HEK293 (cell line): ENCODE measurements at regions not wholly inside any gene's neighbourhood (a gene's known extent, or its start where the extent isn't known, plus 50 kb on each side); places are given as distances from the start of the nearest gene placed in this dataset.

Experiments used
- CTCF ChIA-PET: fragments of 350-600 bp; formaldehyde crosslinking; extraction: SDS; loops from one replicate; lab custom pipeline; 2021; ENCODE audit warnings: antibody characterized with exemption; lab: Yijun Ruan, JAX
- POLR2A ChIA-PET: fragments of 300-600 bp; formaldehyde crosslinking; extraction: SDS; loops from one replicate; lab custom pipeline; 2020; ENCODE audit warnings: antibody characterized with exemption, inconsistent platforms; lab: Yijun Ruan, JAX
- H3K27ac ChIP-seq: fragments of 200-500 bp; sonication (Bioruptor generic); 2 replicates; pipeline ENCODE4 v1.5.1; 2014; ENCODE audit warnings: low read depth, low read length, control low read depth, inconsistent platforms; ENCODE audit errors: extremely low read depth
- H3K36me3 ChIP-seq, 2 experiments: fragments of 200-500 bp in 1 of 2; sonication (Bioruptor generic) in 1 of 2; 1 replicate in 1 of 2; 2 replicates in 1 of 2; pipeline ENCODE4 v1.5.1; 2014 to 2017; ENCODE audit warnings: inconsistent platforms in 2 of 2, low read length in 2 of 2; ENCODE audit not compliant: control insufficient read depth in 2 of 2, insufficient read depth in 1 of 2
- H3K4me1 ChIP-seq: fragments of 200-500 bp; sonication (Bioruptor generic); 2 replicates; pipeline ENCODE4 v1.5.1; 2014; ENCODE audit warnings: mild to moderate bottlenecking, low read length, inconsistent platforms; ENCODE audit not compliant: control insufficient read depth, insufficient read depth
- H3K4me3 ChIP-seq: 2 replicates; pipeline ENCODE4 v1.5.1; 2011; ENCODE audit warnings: low read depth, mild to moderate bottlenecking, control low read depth, low read length, moderate library complexity
- H3K9me3 ChIP-seq: fragments of 200-500 bp; sonication (Bioruptor generic); 2 replicates; pipeline ENCODE4 v1.5.1; 2014; ENCODE audit warnings: low read depth, low read length, inconsistent platforms; ENCODE audit not compliant: control insufficient read depth, insufficient read depth
- BCL6B ChIP-seq: fragments of 450-650 bp; formaldehyde crosslinking; IDR thresholded peaks from 2 replicates; pipeline ENCODE4 v1.5.1; 2017; ENCODE audit warnings: missing biosample characterization, missing genetic modification characterization
- PBX3 ChIP-seq: sonication (generic); formaldehyde crosslinking; IDR thresholded peaks from 2 replicates; pipeline ENCODE4 v1.8.1; 2022; ENCODE audit warnings: mild to moderate bottlenecking, moderate library complexity, missing genetic modification reagents
- PRDM4 ChIP-seq: fragments of 450-650 bp; formaldehyde crosslinking; IDR thresholded peaks from 2 replicates; pipeline ENCODE4 v1.5.1; 2017; ENCODE audit warnings: missing biosample characterization, missing genetic modification characterization
- REST ChIP-seq: fragments of 450-650 bp; formaldehyde crosslinking; IDR thresholded peaks from 2 replicates; pipeline ENCODE4 v1.5.1; 2016; ENCODE audit warnings: missing biosample characterization, missing genetic modification characterization
- SETDB1 ChIP-seq: IDR thresholded peaks from one replicate; pipeline ENCODE4 v1.6.1; 2017; ENCODE audit warnings: mild to moderate bottlenecking, low read length, moderate library complexity, mixed read lengths; ENCODE audit not compliant: insufficient read length
- ZFP41 ChIP-seq: fragments of 450-650 bp; formaldehyde crosslinking; IDR thresholded peaks from 2 replicates; pipeline ENCODE4 v1.5.1; 2016; ENCODE audit warnings: missing biosample characterization, missing genetic modification characterization, borderline replicate concordance
- ZFP69B ChIP-seq: fragments of 450-650 bp; formaldehyde crosslinking; IDR thresholded peaks from 2 replicates; pipeline ENCODE4 v1.5.1; 2016; ENCODE audit warnings: missing biosample characterization, missing genetic modification characterization
- ZNF133 ChIP-seq: fragments of 450-650 bp; formaldehyde crosslinking; IDR thresholded peaks from 2 replicates; pipeline ENCODE4 v1.5.1; 2016; ENCODE audit warnings: missing biosample characterization, missing genetic modification characterization
- ZNF18 ChIP-seq: fragments of 450-650 bp; formaldehyde crosslinking; IDR thresholded peaks from 2 replicates; pipeline ENCODE4 v1.5.1; 2016; ENCODE audit warnings: missing biosample characterization, missing genetic modification characterization
- ZNF184 ChIP-seq: fragments of 450-650 bp; IDR thresholded peaks from 2 replicates; pipeline ENCODE4 v1.5.1; 2018; ENCODE audit warnings: missing biosample characterization, mild to moderate bottlenecking, missing genetic modification characterization
- ZNF214 ChIP-seq: fragments of 450-650 bp; formaldehyde crosslinking; IDR thresholded peaks from 2 replicates; pipeline ENCODE4 v1.5.1; 2017; ENCODE audit warnings: missing biosample characterization, mild to moderate bottlenecking, missing genetic modification characterization, borderline replicate concordance
- ZNF23 ChIP-seq: fragments of 450-650 bp; formaldehyde crosslinking; IDR thresholded peaks from 2 replicates; pipeline ENCODE4 v1.5.1; 2016; ENCODE audit warnings: missing biosample characterization, missing genetic modification characterization, borderline replicate concordance
- ZNF501 ChIP-seq: fragments of 450-650 bp; formaldehyde crosslinking; IDR thresholded peaks from 2 replicates; pipeline ENCODE4 v1.5.1; 2016; ENCODE audit warnings: missing biosample characterization, missing genetic modification characterization
- ZNF585B ChIP-seq: fragments of 450-650 bp; formaldehyde crosslinking; IDR thresholded peaks from 2 replicates; pipeline ENCODE4 v1.5.1; 2016; ENCODE audit warnings: missing biosample characterization, missing genetic modification characterization
- ZNF664 ChIP-seq: fragments of 450-650 bp; formaldehyde crosslinking; IDR thresholded peaks from 2 replicates; pipeline ENCODE4 v1.5.1; 2016; ENCODE audit warnings: missing biosample characterization, missing genetic modification characterization
- ZNF768 ChIP-seq: fragments of 450-650 bp; formaldehyde crosslinking; IDR thresholded peaks from 2 replicates; pipeline ENCODE4 v1.5.1; 2018; ENCODE audit warnings: missing biosample characterization, mild to moderate bottlenecking, missing genetic modification characterization
- ZNF776 ChIP-seq: fragments of 450-650 bp; formaldehyde crosslinking; IDR thresholded peaks from 2 replicates; pipeline ENCODE4 v1.5.0; 2017; ENCODE audit warnings: missing biosample characterization, missing genetic modification characterization, borderline replicate concordance
- TF ChIP-seq, protein P1 (sequence below): fragments of 450-650 bp; formaldehyde crosslinking; IDR thresholded peaks from 2 replicates; pipeline ENCODE4 v1.5.1; 2016; ENCODE audit warnings: missing biosample characterization, missing genetic modification characterization, borderline replicate concordance

- TF ChIP-seq REST (tag by site-specific recombination): no peak
These were observed 249.1 kb upstream of the PPFIA2 start (continued) for GRCh38 chr12:82008251-82008650.

- POLR2A ChIA-PET: no interaction called here
- TF ChIP-seq ZNF501 (tag by site-specific recombination) (no peak), ZNF214 (no peak), PBX3 (CRISPR knock-in tag) (no peak), ZNF133 (tag by site-specific recombination) (no peak), ZFP41 (tag by site-specific recombination) (no peak), ZNF184 (tag by site-specific recombination) (no peak), ZNF585B (tag by site-specific recombination) (no peak), ZNF23 (tag by site-specific recombination) (no peak), ZNF18 (tag by site-specific recombination) (no peak), SETDB1 (no peak), ZNF664 (tag by site-specific recombination) (no peak), ZNF768 (tag by site-specific recombination) (no peak), PRDM4 (tag by site-specific recombination) (no peak), ZNF776 (no peak), BCL6B (tag by site-specific recombination) (no peak), ZFP69B (tag by site-specific recombination) (no peak)
- TF ChIP-seq, protein P1, sequence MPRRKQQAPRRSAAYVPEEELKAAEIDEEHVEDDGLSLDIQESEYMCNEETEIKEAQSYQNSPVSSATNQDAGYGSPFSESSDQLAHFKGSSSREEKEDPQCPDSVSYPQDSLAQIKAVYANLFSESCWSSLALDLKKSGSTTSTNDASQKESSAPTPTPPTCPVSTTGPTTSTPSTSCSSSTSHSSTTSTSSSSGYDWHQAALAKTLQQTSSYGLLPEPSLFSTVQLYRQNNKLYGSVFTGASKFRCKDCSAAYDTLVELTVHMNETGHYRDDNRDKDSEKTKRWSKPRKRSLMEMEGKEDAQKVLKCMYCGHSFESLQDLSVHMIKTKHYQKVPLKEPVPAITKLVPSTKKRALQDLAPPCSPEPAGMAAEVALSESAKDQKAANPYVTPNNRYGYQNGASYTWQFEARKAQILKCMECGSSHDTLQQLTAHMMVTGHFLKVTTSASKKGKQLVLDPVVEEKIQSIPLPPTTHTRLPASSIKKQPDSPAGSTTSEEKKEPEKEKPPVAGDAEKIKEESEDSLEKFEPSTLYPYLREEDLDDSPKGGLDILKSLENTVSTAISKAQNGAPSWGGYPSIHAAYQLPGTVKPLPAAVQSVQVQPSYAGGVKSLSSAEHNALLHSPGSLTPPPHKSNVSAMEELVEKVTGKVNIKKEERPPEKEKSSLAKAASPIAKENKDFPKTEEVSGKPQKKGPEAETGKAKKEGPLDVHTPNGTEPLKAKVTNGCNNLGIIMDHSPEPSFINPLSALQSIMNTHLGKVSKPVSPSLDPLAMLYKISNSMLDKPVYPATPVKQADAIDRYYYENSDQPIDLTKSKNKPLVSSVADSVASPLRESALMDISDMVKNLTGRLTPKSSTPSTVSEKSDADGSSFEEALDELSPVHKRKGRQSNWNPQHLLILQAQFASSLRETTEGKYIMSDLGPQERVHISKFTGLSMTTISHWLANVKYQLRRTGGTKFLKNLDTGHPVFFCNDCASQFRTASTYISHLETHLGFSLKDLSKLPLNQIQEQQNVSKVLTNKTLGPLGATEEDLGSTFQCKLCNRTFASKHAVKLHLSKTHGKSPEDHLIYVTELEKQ (tag by site-specific recombination): no peak
- TF ChIP-seq, all 188 proteins: peak for 0
- H3K4me1 ChIP-seq: no peaks in the 10 kb centered on the region
- no peaks in the 10 kb centered on the region; the same call in 1 of the 2 replicates for H3K9me3 ChIP-seq
- no peak overlapping the region for H3K4me3 ChIP-seq
- CTCF ChIA-PET: no interaction called here
- H3K27ac ChIP-seq: no peak overlapping the region
- no peaks in the 10 kb centered on the region for H3K36me3 ChIP-seq
These were observed 239.7 kb upstream of the PPFIA2 start for GRCh38 chr12:81998761-81999378.
